ENCODE measurements at regions not wholly inside any gene's neighbourhood (a gene's known extent, or its start where the extent isn't known, plus 50 kb on each side); places are given as distances from the start of the nearest gene placed in this dataset.

- Histone ChIP-seq H3K27me3 (replicated peaks; ENCODE audit: control insufficient read depth, insufficient read depth, low read length) (no peaks in the 10 kb centered on the region), H3K4me3 (replicated peaks; ENCODE audit: low read depth, low read length) (no peak overlapping the region), H3K36me3 (ENCODE audit: control insufficient read depth, insufficient read depth, low read length) (no peaks in the 10 kb centered on the region)
- TF ChIP-seq, protein P1, sequence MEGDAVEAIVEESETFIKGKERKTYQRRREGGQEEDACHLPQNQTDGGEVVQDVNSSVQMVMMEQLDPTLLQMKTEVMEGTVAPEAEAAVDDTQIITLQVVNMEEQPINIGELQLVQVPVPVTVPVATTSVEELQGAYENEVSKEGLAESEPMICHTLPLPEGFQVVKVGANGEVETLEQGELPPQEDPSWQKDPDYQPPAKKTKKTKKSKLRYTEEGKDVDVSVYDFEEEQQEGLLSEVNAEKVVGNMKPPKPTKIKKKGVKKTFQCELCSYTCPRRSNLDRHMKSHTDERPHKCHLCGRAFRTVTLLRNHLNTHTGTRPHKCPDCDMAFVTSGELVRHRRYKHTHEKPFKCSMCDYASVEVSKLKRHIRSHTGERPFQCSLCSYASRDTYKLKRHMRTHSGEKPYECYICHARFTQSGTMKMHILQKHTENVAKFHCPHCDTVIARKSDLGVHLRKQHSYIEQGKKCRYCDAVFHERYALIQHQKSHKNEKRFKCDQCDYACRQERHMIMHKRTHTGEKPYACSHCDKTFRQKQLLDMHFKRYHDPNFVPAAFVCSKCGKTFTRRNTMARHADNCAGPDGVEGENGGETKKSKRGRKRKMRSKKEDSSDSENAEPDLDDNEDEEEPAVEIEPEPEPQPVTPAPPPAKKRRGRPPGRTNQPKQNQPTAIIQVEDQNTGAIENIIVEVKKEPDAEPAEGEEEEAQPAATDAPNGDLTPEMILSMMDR (IDR thresholded peaks at IDR 0.05; ENCODE audit: insufficient read depth, low read length, poor library complexity, severe bottlenecking): no peak
- DNase-seq (ENCODE audit: extremely low read depth, insufficient read length): no peak
Observed at GRCh38 chr4:64174247-64174882, 234.9 kb downstream of the TECRL start.

DNA sequence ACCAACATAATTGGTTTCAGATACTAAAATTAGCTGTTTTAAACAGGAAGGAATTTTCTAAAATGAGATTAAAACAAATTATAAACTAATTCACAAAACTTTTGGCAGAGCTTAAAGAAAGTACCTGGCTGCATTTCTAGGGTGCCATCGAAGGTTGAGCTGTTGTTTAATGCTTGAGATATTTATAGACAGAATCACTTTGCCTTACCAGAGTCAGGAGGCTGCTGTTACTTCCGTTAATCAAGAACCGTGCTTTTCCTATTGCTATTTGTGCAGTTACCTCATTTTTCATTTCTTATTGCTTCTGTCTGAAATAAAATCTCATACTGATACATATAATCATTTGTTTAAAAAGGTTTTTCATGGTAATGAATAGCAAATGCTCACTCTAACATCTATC, 242.9 kb downstream of the TECRL start:
- Histone ChIP-seq H3K36me3 (ENCODE audit: control insufficient read depth, insufficient read depth, low read length) (no peaks in the 10 kb centered on the region), H3K4me3 (replicated peaks; ENCODE audit: low read depth, low read length) (no peak overlapping the region), H3K27me3 (replicated peaks; ENCODE audit: control insufficient read depth, insufficient read depth, low read length) (no peaks in the 10 kb centered on the region)
- TF ChIP-seq, protein P1 (IDR thresholded peaks at IDR 0.05; ENCODE audit: insufficient read depth, low read length, poor library complexity, severe bottlenecking): no peak
- no peak for DNase-seq (ENCODE audit: extremely low read depth, insufficient read length)

DNA sequence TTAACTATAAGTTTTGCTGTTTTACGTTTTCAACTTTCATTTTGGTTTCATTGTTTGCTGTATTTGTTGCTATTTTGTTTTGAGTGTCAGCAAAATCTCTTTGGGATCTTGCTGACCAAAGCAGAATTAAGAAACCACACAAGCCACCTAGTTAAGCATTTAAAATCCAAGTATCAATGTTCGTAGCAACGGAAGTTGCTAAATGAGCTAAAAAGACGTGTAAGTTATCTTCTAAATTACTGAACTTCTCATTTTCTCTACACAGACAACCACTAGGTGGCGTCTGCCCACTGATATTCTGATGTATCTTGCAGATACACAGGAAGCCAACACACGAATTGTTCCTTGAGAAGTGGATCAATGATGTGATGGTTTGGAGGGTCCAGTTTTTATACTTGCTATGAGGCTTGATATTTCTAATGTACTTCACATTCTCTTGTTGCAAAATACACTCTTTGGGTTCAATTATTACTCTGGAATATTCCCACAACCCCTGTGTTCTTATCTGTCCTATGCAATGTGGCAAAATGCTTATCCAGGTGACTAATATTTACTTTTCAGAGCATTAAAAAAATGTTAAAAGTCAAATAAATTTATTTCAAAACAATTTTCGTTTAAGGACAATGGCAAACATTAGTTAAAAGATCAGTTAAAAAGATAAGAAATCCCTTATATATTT, 250.5 kb downstream of the TECRL start:
- no peaks in the 10 kb centered on the region for H3K27me3 ChIP-seq (replicated peaks; ENCODE audit: control insufficient read depth, insufficient read depth, low read length)
- H3K4me3 ChIP-seq (replicated peaks; ENCODE audit: low read depth, low read length): peak overlapping the region; percentile 20
- H3K36me3 ChIP-seq (ENCODE audit: control insufficient read depth, insufficient read depth, low read length): no peaks in the 10 kb centered on the region
- TF ChIP-seq, protein P1 (IDR thresholded peaks at IDR 0.05; ENCODE audit: insufficient read depth, low read length, poor library complexity, severe bottlenecking): peak; percentile 76
- no peak for DNase-seq (ENCODE audit: extremely low read depth, insufficient read length)

DNA sequence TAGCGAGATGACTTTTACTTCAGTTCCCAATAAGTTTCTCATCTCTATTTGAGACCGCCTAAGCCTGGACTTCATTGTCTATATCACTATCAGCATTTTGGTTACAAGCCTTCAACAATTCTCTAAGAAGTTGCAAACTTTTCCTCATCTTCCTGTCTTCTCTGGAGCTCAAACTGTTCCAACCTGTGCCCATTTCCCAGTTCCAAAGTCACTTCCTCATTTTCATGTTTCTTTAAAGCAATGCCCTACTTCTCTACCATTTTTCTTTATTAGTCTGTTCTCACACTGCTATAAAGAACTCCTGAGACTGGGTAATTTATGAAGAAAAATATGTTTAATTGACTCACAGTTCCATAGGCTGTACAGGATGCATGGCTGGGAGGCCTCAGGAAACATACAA, 251.9 kb downstream of the TECRL start:
- Histone ChIP-seq H3K27me3 (replicated peaks; ENCODE audit: control insufficient read depth, insufficient read depth, low read length) (no peaks in the 10 kb centered on the region), H3K4me3 (replicated peaks; ENCODE audit: low read depth, low read length) (no peak overlapping the region), H3K36me3 (ENCODE audit: control insufficient read depth, insufficient read depth, low read length) (no peaks in the 10 kb centered on the region)
- no peak for DNase-seq (ENCODE audit: extremely low read depth, insufficient read length)
- TF ChIP-seq, protein P1 (IDR thresholded peaks at IDR 0.05; ENCODE audit: insufficient read depth, low read length, poor library complexity, severe bottlenecking): no peak

DNA sequence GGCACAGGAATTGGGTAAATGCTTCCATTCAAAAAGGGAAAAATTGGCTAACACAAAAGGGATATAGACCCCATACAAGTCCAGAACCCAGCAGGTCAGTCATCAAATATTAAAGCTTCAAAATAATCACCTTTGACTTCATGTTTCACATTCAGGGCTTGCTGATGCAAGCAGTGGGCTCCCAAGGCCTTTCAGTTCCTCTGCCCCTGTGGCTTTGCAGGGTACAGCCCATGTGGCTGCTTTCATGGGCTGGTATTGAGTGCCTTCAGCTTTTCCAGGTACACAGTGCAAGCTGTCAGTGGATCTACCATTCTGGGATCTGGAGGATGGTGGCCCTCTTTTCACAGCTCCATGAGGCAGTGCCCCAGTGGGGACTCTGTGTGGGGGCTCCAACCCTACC, 253.0 kb downstream of the TECRL start:
- Histone ChIP-seq H3K27me3 (replicated peaks; ENCODE audit: control insufficient read depth, insufficient read depth, low read length) (no peaks in the 10 kb centered on the region), H3K4me3 (replicated peaks; ENCODE audit: low read depth, low read length) (no peak overlapping the region), H3K36me3 (ENCODE audit: control insufficient read depth, insufficient read depth, low read length) (no peaks in the 10 kb centered on the region)
- TF ChIP-seq, protein P1 (IDR thresholded peaks at IDR 0.05; ENCODE audit: insufficient read depth, low read length, poor library complexity, severe bottlenecking): no peak
- no peak for DNase-seq (ENCODE audit: extremely low read depth, insufficient read length)

All from GM06990 (cell line).